Astrocyte (in vitro differentiated cells and primary cell): ENCODE measurements at regions not wholly inside any gene's neighbourhood (a gene's known extent, or its start where the extent isn't known, plus 50 kb on each side); places are given as distances from the start of the nearest gene placed in this dataset.
"Not testable (repeated sequence)": the region's sequence is repeated elsewhere in the genome, so short reads cannot be mapped to it uniquely, and the experiment has no call there.

Source experiments
- DNase-seq: peaks from one replicate; pipeline ENCODE4 v3.0.0-alpha.2; 2010; ENCODE audit warnings: low read depth
- FAIRE-seq: peaks from 2 replicates; lab custom pipeline; 2011; peaks lifted over from hg19 to GRCh38; lab: Jason Lieb, UNC
- H2AFZ ChIP-seq: 2 replicates; pipeline ENCODE4 v1.6.0; 2012; ENCODE audit warnings: low read depth, low read length, inconsistent platforms
- H3K27ac ChIP-seq: 2 replicates; pipeline ENCODE4 v1.5.1; 2011; ENCODE audit warnings: low read depth, low read length, inconsistent platforms
- H3K27me3 ChIP-seq: 2 replicates; pipeline ENCODE4 v1.6.0; 2011; ENCODE audit warnings: low read length, inconsistent platforms; ENCODE audit not compliant: insufficient read depth
- H3K36me3 ChIP-seq: 2 replicates; pipeline ENCODE4 v1.5.1; 2011; ENCODE audit warnings: low read length, inconsistent platforms; ENCODE audit not compliant: insufficient read depth
- H3K4me1 ChIP-seq: 2 replicates; pipeline ENCODE4 v1.5.1; 2011; ENCODE audit warnings: low read length, inconsistent platforms; ENCODE audit not compliant: insufficient read depth
- H3K4me2 ChIP-seq: 2 replicates; pipeline ENCODE4 v1.6.0; 2012; ENCODE audit warnings: low read length, inconsistent platforms
- H3K4me3 ChIP-seq: 2 replicates; pipeline ENCODE4 v1.5.1; 2011; ENCODE audit warnings: low read depth, mild to moderate bottlenecking, low read length, inconsistent platforms; ENCODE audit not compliant: insufficient read depth
- H3K79me2 ChIP-seq: 2 replicates; pipeline ENCODE4 v1.6.0; 2012; ENCODE audit warnings: mild to moderate bottlenecking, low read length, inconsistent platforms; ENCODE audit not compliant: insufficient read depth
- H3K9ac ChIP-seq: 2 replicates; pipeline ENCODE4 v1.6.0; 2012; ENCODE audit warnings: mild to moderate bottlenecking, low read length, inconsistent platforms
- H3K9me3 ChIP-seq: 2 replicates; pipeline ENCODE4 v1.5.1; 2012; ENCODE audit warnings: low read depth, mild to moderate bottlenecking, low read length, inconsistent platforms; ENCODE audit not compliant: insufficient read depth
- H4K20me1 ChIP-seq: 2 replicates; pipeline ENCODE4 v1.6.0; 2012; ENCODE audit warnings: low read length, inconsistent platforms; ENCODE audit not compliant: insufficient read depth
- H3K27ac Mint-ChIP-seq: one replicate; pipeline ENCODE4 v1.8.0; 2021; ENCODE audit warnings: mild to moderate bottlenecking, mixed read lengths; ENCODE audit not compliant: unreplicated experiment
- H3K27me3 Mint-ChIP-seq: one replicate; pipeline ENCODE4 v1.8.0; 2021; ENCODE audit warnings: low read depth, mixed read lengths; ENCODE audit not compliant: unreplicated experiment
- H3K36me3 Mint-ChIP-seq: one replicate; pipeline ENCODE4 v1.8.0; 2021; ENCODE audit warnings: low read depth, mixed read lengths; ENCODE audit not compliant: unreplicated experiment
- H3K4me1 Mint-ChIP-seq: one replicate; pipeline ENCODE4 v1.8.0; 2021; ENCODE audit warnings: low read depth, mixed read lengths; ENCODE audit not compliant: unreplicated experiment
- H3K4me3 Mint-ChIP-seq: one replicate; pipeline ENCODE4 v1.8.0; 2021; ENCODE audit warnings: mild to moderate bottlenecking, moderate library complexity, mixed read lengths; ENCODE audit not compliant: unreplicated experiment
- H3K9me3 Mint-ChIP-seq: one replicate; pipeline ENCODE4 v1.8.0; 2021; ENCODE audit warnings: mild to moderate bottlenecking, mixed read lengths; ENCODE audit not compliant: unreplicated experiment
- CTCF ChIP-seq: IDR thresholded peaks from 2 replicates; pipeline ENCODE4 v1.5.1; 2011; ENCODE audit warnings: low read depth, mild to moderate bottlenecking, inconsistent platforms, low read length, moderate library complexity; ENCODE audit not compliant: insufficient read depth
- EZH2 ChIP-seq: IDR thresholded peaks from 2 replicates; pipeline ENCODE4 v1.6.1; 2012; ENCODE audit warnings: mild to moderate bottlenecking, low read length, inconsistent platforms; ENCODE audit not compliant: insufficient read depth

GRCh38 chr5:157941616-157942015, 82.7 kb upstream of the CLINT1 start:
- no peaks in the 10 kb centered on the region for H3K9me3 ChIP-seq
- TF ChIP-seq EZH2 = no peak
- TF ChIP-seq CTCF = no peak
- H3K4me1 Mint-ChIP-seq = peaks cover 3% of the 10 kb centered on the region
- no peak overlapping the region for H3K27ac Mint-ChIP-seq
- H3K36me3 ChIP-seq = no peaks in the 10 kb centered on the region
- H3K27ac ChIP-seq = no peak overlapping the region
- no peaks in the 10 kb centered on the region for H3K79me2 ChIP-seq
- no peaks in the 10 kb centered on the region for H4K20me1 ChIP-seq
- H3K4me1 ChIP-seq = no peaks in the 10 kb centered on the region
- no peaks in the 10 kb centered on the region for H3K27me3 Mint-ChIP-seq
- H3K36me3 Mint-ChIP-seq = no peaks in the 10 kb centered on the region
- no peak overlapping the region for H3K4me3 Mint-ChIP-seq
- H3K9me3 Mint-ChIP-seq = no peaks in the 10 kb centered on the region
- no peak overlapping the region for H3K4me2 ChIP-seq
- no peak for FAIRE-seq
- no peak for DNase-seq
- H3K4me3 ChIP-seq = no peak overlapping the region
- no peak overlapping the region for H2AFZ ChIP-seq
- H3K9ac ChIP-seq = no peak overlapping the region
- no peaks in the 10 kb centered on the region for H3K27me3 ChIP-seq

- H3K36me3 ChIP-seq, H3K27ac Mint-ChIP-seq, FAIRE-seq, H3K27me3 Mint-ChIP-seq, H2AFZ ChIP-seq, H3K4me1 Mint-ChIP-seq, H4K20me1 ChIP-seq, H3K79me2 ChIP-seq, H3K9me3 ChIP-seq, H3K4me1 ChIP-seq, H3K4me3 Mint-ChIP-seq, H3K27me3 ChIP-seq, DNase-seq, H3K27ac ChIP-seq, H3K36me3 Mint-ChIP-seq, H3K4me3 ChIP-seq, H3K9ac ChIP-seq, H3K9me3 Mint-ChIP-seq, H3K4me2 ChIP-seq: not testable (repeated sequence)
These were observed 79.2 kb upstream of the CLINT1 start for GRCh38 chr5:157938101-157938500.

- not testable (repeated sequence) for H3K79me2 ChIP-seq, H3K27ac ChIP-seq, H3K36me3 Mint-ChIP-seq, H3K9me3 Mint-ChIP-seq, H3K9me3 ChIP-seq, H3K4me1 ChIP-seq, H3K27me3 Mint-ChIP-seq, H3K4me3 Mint-ChIP-seq, H3K4me2 ChIP-seq, H3K4me1 Mint-ChIP-seq, H4K20me1 ChIP-seq, DNase-seq, H3K4me3 ChIP-seq, H2AFZ ChIP-seq, H3K27me3 ChIP-seq, FAIRE-seq, H3K27ac Mint-ChIP-seq, H3K36me3 ChIP-seq, H3K9ac ChIP-seq
These were observed 78.0 kb upstream of the CLINT1 start for GRCh38 chr5:157936776-157937501.
